ENCODE measurements at regions not wholly inside any gene's neighbourhood (a gene's known extent, or its start where the extent isn't known, plus 50 kb on each side); places are given as distances from the start of the nearest gene placed in this dataset.
"Not testable (repeated sequence)": the region's sequence is repeated elsewhere in the genome, so short reads cannot be mapped to it uniquely, and the experiment has no call there.

GRCh38 chr1:81738875-81739274 is 61.9 kb upstream of the ADGRL2 start:
- no peak for DNase-seq (ENCODE audit: extremely low read depth, low read depth)
- no peak overlapping the region for H3K4me3 ChIP-seq (replicated peaks; ENCODE audit: low read depth, low read length)
- TF ChIP-seq CTCF (IDR thresholded peaks at IDR 0.05; ENCODE audit: low read depth, low read length, missing control alignments): no peak

DNA sequence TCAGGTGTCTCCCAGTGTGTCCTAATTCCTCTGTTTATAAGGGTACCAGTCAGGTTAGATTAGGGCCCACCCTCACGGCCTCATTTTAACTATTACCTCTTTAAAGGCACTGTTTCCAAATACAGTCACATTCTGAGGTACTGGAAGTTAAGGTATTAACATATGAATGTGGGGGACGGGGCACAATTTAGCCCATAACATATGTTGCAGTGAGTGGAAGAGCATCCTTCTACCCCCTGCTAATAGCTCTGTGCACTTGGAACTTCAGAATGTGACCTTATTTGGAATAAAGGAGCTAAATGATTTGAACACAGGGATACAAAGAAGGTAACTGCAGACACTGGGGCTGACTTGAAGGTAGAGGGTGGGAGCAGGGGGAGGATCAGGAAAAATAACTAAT is 67.3 kb upstream of the ADGRL2 start:
- no peak for TF ChIP-seq CTCF (IDR thresholded peaks at IDR 0.05; ENCODE audit: low read depth, low read length, missing control alignments)
- DNase-seq (ENCODE audit: extremely low read depth, low read depth): no peak
- H3K4me3 ChIP-seq (replicated peaks; ENCODE audit: low read depth, low read length): no peak overlapping the region

- no peak for DNase-seq (ENCODE audit: extremely low read depth, low read depth)
- TF ChIP-seq CTCF (IDR thresholded peaks at IDR 0.05; ENCODE audit: low read depth, low read length, missing control alignments): no peak
- no peak overlapping the region for H3K4me3 ChIP-seq (replicated peaks; ENCODE audit: low read depth, low read length)
These were observed 68.7 kb upstream of the ADGRL2 start for GRCh38 chr1:81731989-81732388.

DNA sequence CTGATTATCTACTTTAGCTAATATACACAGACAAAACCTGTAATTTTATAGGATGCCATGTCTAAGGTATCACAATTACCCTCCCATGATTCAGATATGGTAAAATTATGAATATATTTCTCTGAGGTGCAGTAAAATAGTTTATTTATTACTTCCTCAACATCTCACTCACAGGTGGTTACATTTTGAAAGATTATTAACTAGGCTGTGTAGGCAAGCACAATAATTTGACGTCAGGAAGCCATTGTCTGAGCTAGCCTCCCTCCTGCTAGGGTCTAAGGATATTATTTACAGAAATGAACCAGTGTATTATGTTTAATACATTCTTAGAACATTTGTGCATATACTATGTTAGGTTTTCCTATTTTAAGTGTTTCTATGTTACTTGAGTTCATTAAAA is 69.9 kb upstream of the ADGRL2 start:
- TF ChIP-seq CTCF (IDR thresholded peaks at IDR 0.05; ENCODE audit: low read depth, low read length, missing control alignments): no peak
- H3K4me3 ChIP-seq (replicated peaks; ENCODE audit: low read depth, low read length): no peak overlapping the region
- no peak for DNase-seq (ENCODE audit: extremely low read depth, low read depth)

- not testable (repeated sequence) for DNase-seq (ENCODE audit: extremely low read depth, low read depth); H3K4me3 ChIP-seq (replicated peaks; ENCODE audit: low read depth, low read length)
These were observed 70.4 kb upstream of the ADGRL2 start for GRCh38 chr1:81730299-81730698.

GRCh38 chr1:81729818-81730217 is 70.9 kb upstream of the ADGRL2 start:
- no peak for TF ChIP-seq CTCF (IDR thresholded peaks at IDR 0.05; ENCODE audit: low read depth, low read length, missing control alignments)
- H3K4me3 ChIP-seq (replicated peaks; ENCODE audit: low read depth, low read length): no peak overlapping the region
- DNase-seq (ENCODE audit: extremely low read depth, low read depth): no peak

- no peak overlapping the region for H3K4me3 ChIP-seq (replicated peaks; ENCODE audit: low read depth, low read length)
- no peak for TF ChIP-seq CTCF (IDR thresholded peaks at IDR 0.05; ENCODE audit: low read depth, low read length, missing control alignments)
- no peak for DNase-seq (ENCODE audit: extremely low read depth, low read depth)
These were observed 71.5 kb upstream of the ADGRL2 start for GRCh38 chr1:81729239-81729638.
